Mesenchymal stem cell (in vitro differentiated cells and primary cell): ENCODE measurements at regions not wholly inside any gene's neighbourhood (a gene's known extent, or its start where the extent isn't known, plus 50 kb on each side); places are given as distances from the start of the nearest gene placed in this dataset.
A peak's percentile ranks its signal among the peaks of the same experiment; 100 is the strongest.

Source experiments
- DNase-seq: peaks from one replicate; pipeline ENCODE4 v3.0.0-alpha.2; 2013
- H2AFZ ChIP-seq: one replicate; pipeline ENCODE4 v1.6.1; 2013; ENCODE audit warnings: low read depth, mild to moderate bottlenecking, control low read depth, inconsistent platforms, low read length, moderate library complexity
- H2AK5ac ChIP-seq: 2 replicates; pipeline ENCODE4 v1.6.1; 2013; ENCODE audit warnings: low read length, moderate library complexity, mild to moderate bottlenecking, inconsistent platforms; ENCODE audit not compliant: severe bottlenecking
- H2BK120ac ChIP-seq: one replicate; pipeline ENCODE4 v1.6.1; 2013; ENCODE audit warnings: low read depth, mild to moderate bottlenecking, inconsistent platforms, low read length, moderate library complexity
- H2BK12ac ChIP-seq, 2 experiments: one replicate each; pipeline ENCODE4 v1.6.1; 2013; ENCODE audit warnings: inconsistent platforms in 2 of 2, low read length in 2 of 2, mild to moderate bottlenecking in 2 of 2, moderate library complexity in 2 of 2, control low read depth in 1 of 2
- H2BK15ac ChIP-seq: one replicate; pipeline ENCODE4 v1.6.1; 2013; ENCODE audit warnings: mild to moderate bottlenecking, low read depth, inconsistent platforms; ENCODE audit not compliant: poor library complexity, severe bottlenecking
- H2BK5ac ChIP-seq: 2 replicates; pipeline ENCODE4 v1.6.1; 2013; ENCODE audit warnings: low read depth, mild to moderate bottlenecking, low read length, control low read depth, inconsistent platforms; ENCODE audit not compliant: poor library complexity, severe bottlenecking
- H3K14ac ChIP-seq, 2 experiments: one replicate each; pipeline ENCODE4 v1.6.1; 2013; ENCODE audit warnings: inconsistent platforms in 2 of 2, low read length in 2 of 2, control low read depth in 1 of 2, mild to moderate bottlenecking in 1 of 2, moderate library complexity in 1 of 2
- H3K18ac ChIP-seq, 2 experiments: one replicate each; pipeline ENCODE4 v1.6.1; 2013; ENCODE audit warnings: inconsistent platforms in 2 of 2, low read length in 2 of 2, control low read depth in 1 of 2, low read depth in 1 of 2, mild to moderate bottlenecking in 1 of 2
- H3K23ac ChIP-seq, 2 experiments: one replicate each; pipeline ENCODE4 v1.6.1; 2013; ENCODE audit warnings: inconsistent platforms in 2 of 2, low read length in 2 of 2, mild to moderate bottlenecking in 2 of 2, moderate library complexity in 2 of 2, control low read depth in 1 of 2
- H3K27ac ChIP-seq: 2 replicates; pipeline ENCODE4 v1.5.1; 2013; ENCODE audit warnings: mild to moderate bottlenecking, moderate library complexity, low read length, control low read depth, inconsistent platforms; ENCODE audit not compliant: poor library complexity, severe bottlenecking
- H3K27me3 ChIP-seq, 2 experiments: 2 replicates each; pipeline versions ENCODE4 v1.6.1 to v1.7.0; 2013; ENCODE audit warnings: low read length in 2 of 2, mild to moderate bottlenecking in 2 of 2, moderate library complexity in 2 of 2, control low read depth in 1 of 2, inconsistent platforms in 1 of 2; ENCODE audit not compliant: control insufficient read depth in 1 of 2, insufficient read depth in 1 of 2
- H3K36me3 ChIP-seq, 2 experiments: 2 replicates each; pipeline versions ENCODE4 v1.6.1 to v1.7.0; 2013; ENCODE audit warnings: low read length in 2 of 2, control low read depth in 1 of 2, inconsistent platforms in 1 of 2, low read depth in 1 of 2, mild to moderate bottlenecking in 1 of 2; ENCODE audit not compliant: insufficient read depth in 2 of 2, control insufficient read depth in 1 of 2
- H3K4ac ChIP-seq, 2 experiments: one replicate each; pipeline ENCODE4 v1.6.1; 2013; ENCODE audit warnings: inconsistent platforms in 2 of 2, low read length in 2 of 2, mild to moderate bottlenecking in 2 of 2, moderate library complexity in 2 of 2, control low read depth in 1 of 2, low read depth in 1 of 2
- H3K4me1 ChIP-seq: 2 replicates; pipeline ENCODE4 v1.6.1; 2013; ENCODE audit warnings: low read depth, low read length, control low read depth; ENCODE audit not compliant: control insufficient read depth, insufficient read depth
- H3K4me2 ChIP-seq: 2 replicates; pipeline ENCODE4 v1.6.1; 2013; ENCODE audit warnings: low read length, mild to moderate bottlenecking, inconsistent platforms; ENCODE audit not compliant: poor library complexity, severe bottlenecking
- H3K4me3 ChIP-seq, 2 experiments: 2 replicates each; pipeline versions ENCODE4 v1.5.1 to v1.7.0; 2013; ENCODE audit warnings: low read length in 2 of 2, mild to moderate bottlenecking in 2 of 2, control low read depth in 1 of 2, low read depth in 1 of 2; ENCODE audit not compliant: insufficient read depth in 1 of 2
- H3K79me1 ChIP-seq: replicated peaks from 2 replicates; pipeline ENCODE4 v1.6.1; 2013; ENCODE audit warnings: mild to moderate bottlenecking, control low read depth, low read length, inconsistent platforms; ENCODE audit not compliant: poor library complexity, severe bottlenecking
- H3K9ac ChIP-seq: 2 replicates; pipeline ENCODE4 v1.7.0; 2013; ENCODE audit warnings: mild to moderate bottlenecking, low read length, moderate library complexity
- H3K9me3 ChIP-seq: 2 replicates; pipeline ENCODE4 v1.7.0; 2013; ENCODE audit warnings: mild to moderate bottlenecking, low read length; ENCODE audit not compliant: control insufficient read depth
- H4K8ac ChIP-seq: one replicate; pipeline ENCODE4 v1.6.1; 2013; ENCODE audit warnings: inconsistent platforms, mild to moderate bottlenecking, low read length, moderate library complexity
- H4K91ac ChIP-seq: one replicate; pipeline ENCODE4 v1.6.1; 2013; ENCODE audit warnings: mild to moderate bottlenecking, low read length, inconsistent platforms
- WGBS: methylation state at CpG from one replicate; pipeline ENCODE4 v1.1.7; 2013; ENCODE audit warnings: mixed read lengths; 5-methylcytosine and 5-hydroxymethylcytosine counted together

- Histone ChIP-seq H2BK12ac (no peak overlapping the region), H3K27ac (no peak overlapping the region), H2BK120ac (no peak overlapping the region), H2BK15ac (no peak overlapping the region), H3K9me3 (peaks cover 6% of the 10 kb centered on the region), H3K4me2 (no peak overlapping the region), H2AK5ac (no peak overlapping the region), H2BK5ac (no peak overlapping the region), H3K4ac (no peak overlapping the region), H3K14ac (no peak overlapping the region), H3K79me1 (no peaks in the 10 kb centered on the region), H4K8ac (no peak overlapping the region), H3K4me3 (no peak overlapping the region), H2AFZ (no peak overlapping the region), H3K4me1 (no peaks in the 10 kb centered on the region), H3K18ac (no peak overlapping the region), H3K36me3 (no peaks in the 10 kb centered on the region), H3K27me3 (peaks cover 32 to 65% of the 10 kb centered on the region in 2 experiments), H3K9ac (no peak overlapping the region), H3K23ac (no peak overlapping the region), H4K91ac (no peak overlapping the region)
- DNase-seq: no peak
- 76% methylated on average over 10 of the region's 12 CpGs for WGBS
Measured at GRCh38 chr22:44606126-44606525, 95.9 kb upstream of the PRR5 start.

- no peak overlapping the region for H4K91ac ChIP-seq
- H3K4me1 ChIP-seq: no peaks in the 10 kb centered on the region
- H3K27ac ChIP-seq: no peak overlapping the region
- no peak overlapping the region for H3K4me2 ChIP-seq
- no peak overlapping the region for H3K4me3 ChIP-seq
- no peak overlapping the region for H4K8ac ChIP-seq
- H2BK12ac ChIP-seq: no peak overlapping the region
- peaks cover 37 to 71% of the 10 kb centered on the region in 2 experiments for H3K27me3 ChIP-seq
- H3K23ac ChIP-seq: no peak overlapping the region
- DNase-seq: no peak
- H2BK120ac ChIP-seq: no peak overlapping the region
- no peak overlapping the region for H2BK15ac ChIP-seq
- H2AFZ ChIP-seq: no peak overlapping the region
- H3K4ac ChIP-seq: no peak overlapping the region
- H3K9me3 ChIP-seq: peaks cover 5% of the 10 kb centered on the region
- no peak overlapping the region for H3K9ac ChIP-seq
- H3K18ac ChIP-seq: no peak overlapping the region
- H2AK5ac ChIP-seq: no peak overlapping the region
- no peak overlapping the region for H3K14ac ChIP-seq
- H2BK5ac ChIP-seq: no peak overlapping the region
- 88% methylated on average over 9 of the region's 9 CpGs for WGBS
- H3K36me3 ChIP-seq: no peaks in the 10 kb centered on the region
- H3K79me1 ChIP-seq: no peaks in the 10 kb centered on the region
Measured at GRCh38 chr22:44605486-44605885, 96.5 kb upstream of the PRR5 start.

GRCh38 chr22:44604991-44605390 lies 97.0 kb upstream of the PRR5 start:
- no peaks in the 10 kb centered on the region for H3K36me3 ChIP-seq

GRCh38 chr22:44604455-44604854 lies 97.5 kb upstream of the PRR5 start:
- Histone ChIP-seq H2BK15ac (no peak overlapping the region), H3K36me3 (no peaks in the 10 kb centered on the region), H3K9me3 (no peaks in the 10 kb centered on the region), H2BK5ac (no peak overlapping the region), H2AFZ (no peak overlapping the region), H3K27ac (no peak overlapping the region), H2AK5ac (no peak overlapping the region), H2BK12ac (no peak overlapping the region), H3K23ac (no peak overlapping the region), H3K18ac (peak overlapping the region in 1 of 2 experiments; percentile 4), H3K27me3 (peaks cover 41 to 80% of the 10 kb centered on the region in 2 experiments), H3K4me3 (no peak overlapping the region), H3K14ac (peak overlapping the region in 1 of 2 experiments; percentile 50), H3K4me2 (no peak overlapping the region), H2BK120ac (no peak overlapping the region), H3K4ac (no peak overlapping the region), H4K8ac (no peak overlapping the region), H3K9ac (no peak overlapping the region), H3K4me1 (no peaks in the 10 kb centered on the region), H4K91ac (no peak overlapping the region), H3K79me1 (no peaks in the 10 kb centered on the region)
- DNase-seq: no peak
- WGBS: 79% methylated on average over 4 of the region's 4 CpGs

More at GRCh38 chr22:44604991-44605390, 97.0 kb upstream of the PRR5 start:
- Histone ChIP-seq H3K18ac (no peak overlapping the region), H3K4me1 (no peaks in the 10 kb centered on the region), H3K9me3 (peaks cover 1% of the 10 kb centered on the region), H3K23ac (no peak overlapping the region), H2BK12ac (no peak overlapping the region), H2BK5ac (no peak overlapping the region), H3K27me3 (peaks cover 41 to 76% of the 10 kb centered on the region in 2 experiments), H3K9ac (no peak overlapping the region), H3K14ac (peak overlapping the region in 1 of 2 experiments; percentile 36), H3K27ac (no peak overlapping the region), H3K79me1 (no peaks in the 10 kb centered on the region), H2AK5ac (no peak overlapping the region), H4K91ac (no peak overlapping the region), H2AFZ (no peak overlapping the region), H4K8ac (no peak overlapping the region), H2BK120ac (no peak overlapping the region), H3K4ac (no peak overlapping the region), H3K4me3 (no peak overlapping the region), H3K4me2 (no peak overlapping the region), H2BK15ac (no peak overlapping the region)
- 91% methylated on average over 6 of the region's 6 CpGs for WGBS
- no peak for DNase-seq
